ENCODE measurements at regions not wholly inside any gene's neighbourhood (a gene's known extent, or its start where the extent isn't known, plus 50 kb on each side); places are given as distances from the start of the nearest gene placed in this dataset.

DNA sequence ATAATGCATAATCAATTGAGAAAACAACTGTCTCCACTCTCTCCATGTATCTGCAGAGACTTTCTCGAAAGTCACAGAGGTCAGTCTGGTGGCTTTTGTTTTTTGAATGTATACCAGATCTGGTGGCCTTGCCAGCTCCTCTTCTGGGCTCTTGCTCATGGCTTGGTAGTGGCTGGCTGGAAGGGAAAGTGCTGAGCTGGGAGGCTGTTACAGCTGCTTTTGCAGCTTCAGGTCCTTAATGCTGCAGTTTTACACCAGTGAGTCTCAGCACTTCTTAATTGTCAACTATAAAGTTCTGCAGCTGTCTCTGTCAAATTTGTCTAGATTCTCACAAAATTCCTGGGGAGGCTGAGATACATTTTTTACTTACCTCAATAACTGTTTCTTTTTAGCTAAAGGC lies 390.0 kb downstream of the GRXCR1 start:
- Mint-ChIP-seq H3K36me3 (ENCODE audit: low read depth) (no peaks in the 10 kb centered on the region), H3K9me3 (peaks cover 20% of the 10 kb centered on the region), H3K27me3 (ENCODE audit: insufficient read depth) (no peaks in the 10 kb centered on the region), H3K27ac (no peak overlapping the region), H3K4me1 (ENCODE audit: low read depth) (no peaks in the 10 kb centered on the region), H3K4me3 (no peak overlapping the region)
- TF ChIP-seq, protein P1, sequence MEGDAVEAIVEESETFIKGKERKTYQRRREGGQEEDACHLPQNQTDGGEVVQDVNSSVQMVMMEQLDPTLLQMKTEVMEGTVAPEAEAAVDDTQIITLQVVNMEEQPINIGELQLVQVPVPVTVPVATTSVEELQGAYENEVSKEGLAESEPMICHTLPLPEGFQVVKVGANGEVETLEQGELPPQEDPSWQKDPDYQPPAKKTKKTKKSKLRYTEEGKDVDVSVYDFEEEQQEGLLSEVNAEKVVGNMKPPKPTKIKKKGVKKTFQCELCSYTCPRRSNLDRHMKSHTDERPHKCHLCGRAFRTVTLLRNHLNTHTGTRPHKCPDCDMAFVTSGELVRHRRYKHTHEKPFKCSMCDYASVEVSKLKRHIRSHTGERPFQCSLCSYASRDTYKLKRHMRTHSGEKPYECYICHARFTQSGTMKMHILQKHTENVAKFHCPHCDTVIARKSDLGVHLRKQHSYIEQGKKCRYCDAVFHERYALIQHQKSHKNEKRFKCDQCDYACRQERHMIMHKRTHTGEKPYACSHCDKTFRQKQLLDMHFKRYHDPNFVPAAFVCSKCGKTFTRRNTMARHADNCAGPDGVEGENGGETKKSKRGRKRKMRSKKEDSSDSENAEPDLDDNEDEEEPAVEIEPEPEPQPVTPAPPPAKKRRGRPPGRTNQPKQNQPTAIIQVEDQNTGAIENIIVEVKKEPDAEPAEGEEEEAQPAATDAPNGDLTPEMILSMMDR (IDR thresholded peaks at IDR 0.05), result no peak
- DNase-seq, result no peak

- no peaks in the 10 kb centered on the region for H3K36me3 Mint-ChIP-seq (ENCODE audit: low read depth)
- peaks cover 17% of the 10 kb centered on the region for H3K9me3 Mint-ChIP-seq
- no peak overlapping the region for H3K27ac Mint-ChIP-seq
These were observed 393.6 kb downstream of the GRXCR1 start for GRCh38 chr4:43286137-43286536.

DNA sequence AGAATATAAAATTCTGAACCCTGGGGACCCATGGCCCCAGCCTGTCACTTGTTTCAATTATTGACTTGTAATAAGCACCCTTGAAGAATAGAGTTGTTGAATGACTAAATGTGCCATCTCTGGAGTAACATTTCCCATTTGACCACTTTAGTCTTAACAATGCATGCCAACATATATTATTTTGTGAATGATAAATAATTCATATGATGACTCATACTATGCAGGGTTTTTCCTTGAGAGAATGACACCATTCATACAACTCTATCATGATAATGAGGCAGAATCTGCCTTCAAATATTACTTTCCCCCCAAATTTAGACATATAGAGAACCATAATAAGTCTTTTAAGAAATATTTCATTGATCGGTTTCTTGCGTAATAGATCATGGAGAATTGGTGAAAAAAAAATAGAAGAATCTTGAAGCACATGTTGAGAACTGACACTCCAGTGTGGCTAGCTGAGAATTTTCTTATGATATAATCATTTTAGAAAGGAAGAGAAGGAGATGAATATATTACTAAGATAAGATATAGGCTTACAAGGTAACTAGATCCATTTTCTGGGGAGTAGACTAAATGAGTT lies 404.5 kb downstream of the GRXCR1 start:
- Mint-ChIP-seq H3K36me3 (ENCODE audit: low read depth) (0 out of 2 replicates have a peak, but pooled peaks cover 4% of the 10 kb centered on the region), H3K27ac (no peak overlapping the region), H3K27me3 (ENCODE audit: insufficient read depth) (no peaks in the 10 kb centered on the region), H3K4me3 (no peak overlapping the region), H3K9me3 (peaks cover 45% of the 10 kb centered on the region), H3K4me1 (ENCODE audit: low read depth) (no peaks in the 10 kb centered on the region)
- TF ChIP-seq, protein P1 (IDR thresholded peaks at IDR 0.05), result no peak
- no peak for DNase-seq

More at GRCh38 chr4:43286137-43286536, 393.6 kb downstream of the GRXCR1 start:
- no peaks in the 10 kb centered on the region for H3K27me3 Mint-ChIP-seq (ENCODE audit: insufficient read depth)
- H3K4me3 Mint-ChIP-seq, result no peak overlapping the region
- DNase-seq, result no peak
- TF ChIP-seq, protein P1 (IDR thresholded peaks at IDR 0.05), result no peak
- no peaks in the 10 kb centered on the region for H3K4me1 Mint-ChIP-seq (ENCODE audit: low read depth)

DNA sequence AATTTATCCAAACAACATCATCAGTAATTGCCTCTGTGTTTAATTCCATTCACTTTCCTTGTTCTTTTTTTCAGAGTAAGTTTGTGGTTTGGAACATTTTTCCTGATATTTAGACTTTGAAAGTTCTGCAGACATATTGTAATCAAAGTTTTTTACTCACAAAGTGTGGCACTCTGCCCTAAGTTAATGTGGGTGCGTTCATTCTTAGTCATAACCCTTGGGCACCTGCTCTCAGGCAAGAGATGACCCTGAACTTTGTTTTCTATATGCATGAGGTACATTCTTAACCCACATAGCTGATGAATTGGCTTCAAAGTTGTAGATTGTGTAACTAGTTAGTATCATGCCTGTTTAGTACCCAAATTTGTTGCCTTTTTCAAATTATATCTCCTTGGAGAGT lies 424.3 kb downstream of the GRXCR1 start:
- TF ChIP-seq, protein P1 (IDR thresholded peaks at IDR 0.05), result no peak
- H3K4me1 Mint-ChIP-seq (ENCODE audit: low read depth), result no peaks in the 10 kb centered on the region
- no peak overlapping the region for H3K27ac Mint-ChIP-seq
- H3K27me3 Mint-ChIP-seq (ENCODE audit: insufficient read depth), result no peaks in the 10 kb centered on the region; the same call in 1 of the 2 replicates
- no peaks in the 10 kb centered on the region for H3K36me3 Mint-ChIP-seq (ENCODE audit: low read depth)
- H3K9me3 Mint-ChIP-seq, result peaks cover 29% of the 10 kb centered on the region
- DNase-seq, result no peak
- no peak overlapping the region for H3K4me3 Mint-ChIP-seq

DNA sequence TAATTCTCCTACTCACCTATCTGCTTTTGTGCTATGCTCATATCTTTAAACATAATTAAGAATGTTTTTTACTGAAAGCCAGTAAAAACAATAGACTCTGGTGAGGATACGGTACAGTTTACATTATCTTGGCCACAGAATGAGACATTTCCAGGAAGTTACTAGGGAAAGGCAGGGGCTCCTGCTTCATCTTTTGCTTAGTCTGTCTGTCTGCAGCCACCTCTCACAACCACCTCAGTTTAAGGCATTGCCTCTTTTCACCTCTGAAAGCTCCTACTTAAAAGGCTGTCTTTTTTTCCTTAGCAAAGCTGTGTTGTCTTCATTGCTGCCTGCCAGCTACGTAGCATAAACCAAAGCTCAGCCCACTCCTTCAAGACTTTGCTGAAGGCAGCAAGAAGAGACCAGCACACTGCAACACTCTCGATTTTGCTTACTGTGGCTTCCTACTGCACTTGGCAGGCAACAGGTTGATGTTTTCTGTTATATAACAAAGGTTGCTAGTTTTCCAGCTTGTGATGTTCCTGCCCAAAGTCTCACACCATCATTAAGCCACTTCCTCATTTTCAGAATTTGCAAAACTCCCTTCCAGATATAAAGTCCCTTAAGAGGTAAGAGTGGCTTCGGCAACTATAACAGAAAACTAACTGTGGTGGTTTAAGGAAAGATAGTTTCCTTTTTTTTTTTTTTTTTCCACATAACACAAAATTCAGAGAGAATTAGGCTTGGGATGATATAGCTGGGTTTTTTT lies 432.9 kb downstream of the GRXCR1 start:
- TF ChIP-seq, protein P1 (IDR thresholded peaks at IDR 0.05), result no peak
- no peaks in the 10 kb centered on the region for H3K36me3 Mint-ChIP-seq (ENCODE audit: low read depth)
- H3K27ac Mint-ChIP-seq, result no peak overlapping the region
- H3K27me3 Mint-ChIP-seq (ENCODE audit: insufficient read depth), result no peaks in the 10 kb centered on the region; the same call in 1 of the 2 replicates
- DNase-seq, result no peak
- H3K4me3 Mint-ChIP-seq, result no peak overlapping the region
- no peaks in the 10 kb centered on the region for H3K4me1 Mint-ChIP-seq (ENCODE audit: low read depth)
- H3K9me3 Mint-ChIP-seq, result peaks cover 52% of the 10 kb centered on the region

All from HFFc6 (cell line).